Mesenteric fat pad (tissue), 1 donor: ENCODE measurements at regions not wholly inside any gene's neighbourhood (a gene's known extent, or its start where the extent isn't known, plus 50 kb on each side); places are given as distances from the start of the nearest gene placed in this dataset.

Experiments used
- DNase-seq: peaks from one replicate; pipeline ENCODE4 v3.0.0-alpha.2; 2020; ENCODE audit warnings: low spot score
- donor health status: DM: yes; HTN: yes; CAD: no.

DNA sequence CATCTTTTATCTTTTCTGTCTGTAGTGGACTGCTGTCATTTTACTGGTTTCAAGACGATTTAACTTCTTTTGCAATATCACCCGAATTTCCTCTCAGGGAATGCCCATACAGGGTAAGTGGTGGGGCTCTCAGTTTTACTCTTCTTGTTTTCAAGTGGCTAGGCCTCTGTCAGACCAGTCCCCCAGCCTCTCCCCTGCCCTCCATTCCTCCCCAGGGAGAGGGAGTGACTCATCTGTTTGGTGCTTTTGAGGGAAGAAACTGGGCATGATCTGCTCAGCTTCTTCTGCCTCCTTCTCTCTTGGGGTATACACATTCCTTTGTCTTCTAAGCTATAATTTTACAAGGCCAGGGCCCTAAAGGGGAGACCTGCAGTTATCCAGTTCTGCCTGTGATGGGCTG lies 332.0 kb downstream of the CBLN1 start:
- DNase-seq, result no peak

GRCh38 chr16:48948911-48949310 lies 332.7 kb downstream of the CBLN1 start:
- no peak for DNase-seq

DNA sequence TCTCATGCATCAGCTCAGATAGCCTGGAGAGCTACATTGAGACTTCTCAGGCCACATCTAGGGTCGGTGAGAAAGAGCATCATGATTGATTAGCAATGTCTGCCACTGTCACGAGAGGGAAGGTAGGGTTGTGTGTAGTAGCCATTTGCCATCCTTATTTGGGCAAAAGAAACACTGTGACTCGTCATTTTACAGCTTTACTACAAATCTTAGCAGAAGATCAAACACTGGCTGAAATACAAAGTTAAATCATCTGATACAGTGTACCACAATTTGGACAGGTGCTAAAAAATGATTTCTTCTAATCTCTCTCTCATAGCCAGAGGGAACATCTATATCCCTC lies 334.3 kb downstream of the CBLN1 start:
- no peak for DNase-seq

DNA sequence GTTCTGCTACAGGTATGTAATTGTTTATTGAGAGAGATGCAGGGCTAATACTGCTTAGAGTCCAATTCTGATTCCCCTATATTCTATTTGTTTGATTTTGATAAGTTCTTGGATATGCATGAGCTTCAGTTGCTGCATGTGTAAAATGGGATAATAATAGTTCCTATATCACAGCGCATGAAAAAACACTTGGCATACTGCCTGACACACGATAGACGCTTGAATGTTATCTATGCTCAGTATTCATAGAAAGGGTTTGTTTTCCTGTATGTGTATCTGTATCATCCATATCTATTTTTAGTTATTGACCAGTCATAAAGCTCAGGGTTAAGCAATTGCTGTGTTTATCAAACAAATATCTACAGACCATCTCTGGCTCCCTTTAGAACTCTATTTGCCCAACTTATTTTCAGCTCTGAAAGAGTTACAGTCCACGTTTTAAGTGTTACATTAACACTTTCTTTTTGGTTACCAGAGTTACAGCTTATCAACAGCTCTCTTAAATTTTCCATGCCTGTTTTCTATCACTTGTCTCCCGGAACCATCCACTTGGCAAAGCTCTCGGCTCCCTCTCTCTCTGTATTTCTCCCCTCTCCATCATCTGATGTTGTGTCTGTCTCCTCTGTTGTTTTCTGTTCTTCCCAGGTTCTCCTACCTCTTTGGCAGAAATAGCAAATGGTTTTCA lies 334.8 kb downstream of the CBLN1 start:
- no peak for DNase-seq

DNA sequence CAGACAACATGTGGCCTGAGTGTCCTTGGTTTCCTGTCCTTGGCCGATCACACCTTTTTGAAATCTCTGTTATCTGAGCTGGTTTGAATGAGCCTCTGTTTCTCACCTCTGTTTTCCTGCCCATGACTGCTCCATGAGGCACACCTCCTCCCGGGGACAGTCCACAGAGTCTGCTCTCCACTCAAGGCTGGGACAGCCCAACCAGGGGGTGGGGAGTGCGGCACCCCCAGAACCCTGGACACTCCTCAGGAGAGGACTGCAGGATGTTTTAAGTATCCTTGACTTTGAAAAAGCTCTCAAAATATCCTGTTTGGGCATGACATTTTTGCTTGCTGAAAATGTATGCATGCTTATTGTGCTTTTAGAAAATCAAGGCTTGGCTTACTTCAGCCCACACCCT lies 333.0 kb upstream of the N4BP1 start:
- no peak for DNase-seq

DNA sequence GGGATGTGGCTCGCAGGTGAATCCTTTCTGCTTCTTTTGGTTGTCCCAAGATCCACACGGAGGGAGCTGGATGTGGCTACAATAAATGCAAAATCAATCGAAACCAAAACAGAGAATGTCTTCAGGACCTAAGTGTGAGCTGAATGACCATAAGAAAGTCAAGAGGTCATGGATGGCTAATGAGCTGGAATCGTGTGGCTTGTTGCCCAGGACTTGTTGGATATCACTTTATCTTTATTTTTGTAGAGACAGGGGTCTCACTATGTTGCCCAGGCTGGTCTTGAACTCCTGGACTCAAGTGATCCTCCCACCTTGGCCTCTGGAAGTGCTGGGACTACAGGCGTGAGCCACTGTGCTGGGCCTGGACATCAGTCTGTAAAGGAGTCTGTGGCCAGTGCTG lies 326.8 kb upstream of the N4BP1 start:
- no peak for DNase-seq

DNA sequence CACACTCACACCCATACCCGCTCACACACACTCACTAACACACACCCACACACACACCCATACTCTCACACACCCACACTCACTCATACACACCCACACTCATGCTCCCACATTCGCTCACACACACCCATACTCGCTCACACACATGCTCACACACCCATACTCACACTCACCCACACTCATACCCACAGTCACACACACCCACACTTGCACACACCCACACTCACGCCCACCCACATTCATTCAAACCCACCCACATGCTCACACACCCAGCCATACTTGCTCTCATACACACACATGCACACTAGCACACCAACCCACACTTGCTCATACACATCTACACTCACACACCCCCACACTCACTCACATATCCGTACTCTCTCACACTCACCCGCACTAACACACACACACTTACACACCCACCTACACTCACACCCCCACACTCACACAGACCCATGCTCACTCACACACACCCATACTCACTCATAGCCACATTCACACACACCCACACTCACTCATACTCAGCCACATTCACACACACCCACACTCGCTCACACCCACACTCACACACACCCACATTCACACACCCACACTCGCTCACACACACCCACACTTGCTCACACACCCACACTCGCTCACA lies 322.4 kb upstream of the N4BP1 start:
- DNase-seq, result no peak

DNA sequence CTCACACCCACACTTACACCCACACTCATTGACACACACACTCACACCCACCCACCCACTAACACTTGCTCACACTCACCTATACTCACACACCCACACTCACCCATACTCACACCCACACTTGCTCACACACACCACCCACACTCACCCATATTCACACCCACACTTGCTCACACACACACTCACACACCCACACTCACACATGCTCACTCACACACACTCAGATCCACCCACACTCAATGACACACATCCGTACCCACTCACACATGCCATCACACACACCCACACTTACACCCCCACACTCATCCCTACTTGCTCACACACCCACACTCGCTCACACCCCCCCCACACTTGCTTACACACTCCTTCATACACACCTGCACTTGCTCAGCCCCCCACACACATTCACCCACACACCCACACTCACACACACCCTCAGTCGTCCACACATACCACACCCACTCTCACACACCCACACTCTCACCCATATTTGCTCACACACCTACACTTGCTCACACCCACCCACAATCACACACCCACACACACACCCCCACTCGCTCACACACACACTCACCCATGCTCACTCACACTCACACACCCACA lies 321.1 kb upstream of the N4BP1 start:
- DNase-seq, result no peak

GRCh38 chr16:48919791-48920190 lies 309.8 kb upstream of the N4BP1 start:
- DNase-seq, result peak; percentile 28

DNA sequence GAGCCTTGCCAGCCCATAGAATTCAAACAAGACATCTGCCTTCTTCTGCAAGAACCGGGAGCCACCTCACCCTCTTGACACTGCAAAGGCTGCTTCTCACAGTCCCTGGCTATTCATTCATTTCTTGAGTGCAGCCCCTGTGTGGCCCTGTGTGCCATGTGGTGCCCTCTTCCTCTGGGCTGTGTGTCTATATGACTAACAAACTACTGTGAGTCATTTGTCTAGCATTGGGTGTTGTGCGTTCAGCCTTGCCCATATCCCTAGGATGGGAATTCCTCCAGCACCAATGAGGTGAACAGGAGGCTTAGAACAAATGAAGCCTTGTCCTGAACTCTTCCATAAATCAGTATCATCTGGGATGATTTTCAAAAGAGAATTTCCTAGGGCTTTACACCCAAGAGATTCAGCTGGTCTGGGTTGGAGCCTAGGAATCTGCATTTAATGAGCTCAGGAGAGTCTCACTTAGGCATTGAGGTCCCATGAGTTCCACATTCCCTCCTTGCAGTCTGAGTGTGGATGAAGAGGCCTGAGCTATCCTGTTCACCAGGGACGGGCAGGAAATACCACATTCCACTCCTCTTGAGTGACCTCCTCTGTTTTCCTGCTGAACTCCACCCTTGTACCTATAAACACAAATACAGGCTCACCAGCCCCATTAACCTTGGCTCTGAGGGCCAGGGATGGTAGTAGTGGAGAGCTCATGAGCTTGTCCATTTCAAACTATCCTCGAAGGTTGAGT lies 308.7 kb upstream of the N4BP1 start:
- peak; percentile 51 for DNase-seq

- no peak for DNase-seq
Observed at GRCh38 chr16:48916566-48916965, 306.6 kb upstream of the N4BP1 start.

DNA sequence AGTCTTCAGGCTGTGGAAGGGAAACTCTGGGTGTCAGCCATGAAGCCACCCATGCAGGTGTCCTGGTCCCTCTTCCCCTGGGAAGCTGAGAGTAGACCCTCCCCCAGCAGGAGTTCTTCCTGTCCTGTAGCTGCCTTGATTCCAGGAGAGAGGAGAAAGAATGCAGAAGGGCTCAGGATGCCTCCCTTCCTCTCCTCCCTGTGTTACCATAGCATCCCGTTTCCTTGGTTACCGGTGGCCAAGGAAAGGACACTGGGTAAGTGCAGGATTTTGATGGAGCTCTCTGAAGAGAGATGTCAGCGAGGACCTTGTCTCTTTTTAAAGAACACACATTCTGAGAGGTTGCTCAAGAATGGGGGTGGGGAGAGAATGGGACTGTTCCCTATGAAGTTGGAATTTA lies 304.1 kb upstream of the N4BP1 start:
- no peak for DNase-seq

DNA sequence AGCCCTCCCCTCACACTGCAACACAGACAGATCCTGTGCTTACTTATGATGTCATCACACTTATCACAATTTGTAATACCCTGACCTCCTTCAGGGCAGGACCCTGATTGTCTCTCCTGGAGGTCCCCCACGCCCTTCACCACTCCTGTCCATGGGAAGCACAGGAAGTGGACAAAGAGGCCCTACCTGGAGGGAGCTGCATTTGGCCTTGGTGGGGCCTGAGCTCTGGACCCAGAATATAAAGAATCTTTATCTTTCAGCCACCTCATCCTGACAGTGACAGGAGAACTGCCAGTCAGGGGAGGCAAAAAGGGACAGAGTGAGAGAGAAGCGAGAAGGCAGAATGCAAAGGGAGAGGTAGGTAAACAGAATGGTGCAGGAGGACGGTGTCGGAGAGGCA lies 303.4 kb upstream of the N4BP1 start:
- no peak for DNase-seq

DNA sequence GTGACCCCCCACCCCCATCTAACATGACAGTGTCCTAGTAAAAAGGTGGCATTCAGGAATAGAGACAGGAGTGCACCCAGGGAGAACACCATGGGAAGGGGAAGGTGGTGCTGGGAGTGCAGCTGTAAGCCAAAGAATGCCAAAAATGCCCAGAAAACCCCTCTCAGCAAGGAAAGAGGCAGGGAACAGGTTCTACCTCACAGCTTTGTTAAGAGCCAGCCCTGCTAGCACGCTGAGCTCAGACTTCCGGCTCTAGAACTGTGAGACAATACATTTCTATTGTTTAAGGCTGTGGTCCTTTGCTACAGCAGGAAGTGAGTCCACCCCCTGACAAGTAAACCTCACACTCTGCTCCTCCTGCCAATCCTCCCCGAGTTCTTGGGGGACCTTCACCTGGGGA lies 302.4 kb upstream of the N4BP1 start:
- no peak for DNase-seq

DNA sequence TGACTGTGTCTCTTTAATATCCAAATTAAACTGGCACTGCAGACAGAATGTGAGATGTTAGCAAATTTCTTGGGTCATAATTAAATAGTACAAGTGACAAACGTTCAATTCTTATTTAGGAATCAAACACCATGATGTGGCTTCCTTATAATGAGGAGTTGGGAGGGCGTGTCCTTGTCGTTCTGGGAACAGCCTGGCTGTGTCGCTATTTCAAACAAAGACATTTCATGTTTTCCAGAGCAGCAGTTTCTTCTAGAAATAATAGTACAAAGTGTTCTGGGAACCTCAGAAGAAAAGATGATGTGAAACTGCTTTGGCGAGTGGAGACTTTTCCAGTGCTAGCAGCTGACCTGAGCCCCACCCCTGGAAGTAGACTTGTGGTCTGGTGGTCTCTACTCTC lies 301.7 kb upstream of the N4BP1 start:
- no peak for DNase-seq

DNA sequence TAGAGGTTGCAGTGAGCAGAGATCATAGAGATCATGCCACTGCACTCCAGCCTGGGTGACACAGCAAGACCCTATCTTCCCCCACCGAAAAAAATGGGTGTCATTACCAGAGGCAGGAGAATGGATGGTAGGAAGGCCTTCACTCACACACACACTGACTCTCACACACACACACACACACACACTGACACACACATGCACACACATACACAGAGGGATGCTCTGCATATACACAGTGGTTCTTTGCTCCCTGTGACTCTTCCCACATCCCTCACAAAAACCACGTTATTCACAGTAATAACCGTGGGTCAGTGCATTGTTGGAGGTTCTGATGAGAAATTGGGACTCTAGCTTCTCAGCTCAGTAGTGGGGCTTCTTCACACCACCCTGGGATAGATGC lies 300.2 kb upstream of the N4BP1 start:
- DNase-seq, result no peak

DNA sequence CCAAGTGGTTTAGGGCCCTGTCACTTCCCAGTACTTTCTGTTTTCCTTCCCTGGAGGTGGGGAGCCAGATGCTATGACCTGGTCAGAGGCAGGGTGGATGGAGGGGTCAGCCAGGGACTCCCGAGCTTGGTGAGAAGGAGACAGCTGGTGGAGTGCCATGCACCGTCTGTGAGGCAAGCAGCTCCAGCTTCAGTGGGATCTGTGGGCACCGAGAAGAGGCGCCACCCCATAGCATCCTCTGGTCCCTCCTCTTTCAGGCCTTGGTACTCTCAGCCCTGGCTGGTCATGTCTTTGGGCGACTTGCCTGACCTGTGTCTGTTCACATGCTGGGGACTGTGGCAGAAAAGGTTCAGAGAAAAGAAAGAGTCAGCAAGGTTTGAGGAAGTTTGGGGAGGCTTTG lies 299.3 kb upstream of the N4BP1 start:
- no peak for DNase-seq

DNA sequence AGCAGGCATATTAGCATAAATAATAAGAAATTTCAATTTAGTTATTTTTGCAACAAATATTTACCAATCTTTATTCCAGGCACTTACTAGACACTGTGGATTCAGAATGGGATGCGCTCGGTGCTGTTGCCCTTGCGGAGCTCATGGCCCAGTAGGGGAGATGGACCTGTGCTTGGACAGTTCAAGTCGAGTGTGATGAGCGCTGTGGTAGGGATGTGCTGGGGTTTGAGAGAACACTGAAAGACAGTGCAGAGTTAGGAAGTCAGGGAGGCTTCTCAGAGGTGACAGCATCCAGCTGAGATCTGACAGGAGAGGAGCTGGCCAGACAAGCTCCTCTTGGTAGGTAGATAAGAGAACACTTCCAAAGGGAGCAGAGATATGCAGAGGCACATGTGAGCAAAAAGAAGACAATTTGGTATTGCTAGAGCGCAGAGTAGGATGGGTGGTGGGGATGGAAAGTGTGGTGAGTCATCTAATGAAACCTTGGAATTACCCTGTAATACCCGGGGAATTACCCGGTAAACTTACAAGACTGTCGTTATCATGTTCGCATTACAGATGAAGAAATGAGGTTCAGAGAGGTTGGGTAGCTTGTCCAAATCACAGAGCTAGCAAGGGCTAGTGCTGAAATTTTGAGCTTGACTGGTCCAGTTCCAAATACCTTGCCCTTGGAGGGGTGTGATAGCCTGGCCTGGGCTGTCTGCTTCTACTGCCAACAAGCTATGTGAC lies 298.1 kb upstream of the N4BP1 start:
- no peak for DNase-seq

- no peak for DNase-seq
Observed at GRCh38 chr16:48905632-48906505, 295.9 kb upstream of the N4BP1 start.

- DNase-seq, result no peak
Observed at GRCh38 chr16:48904333-48904732, 294.4 kb upstream of the N4BP1 start.

- no peak for DNase-seq
Observed at GRCh38 chr16:48903039-48903438, 293.1 kb upstream of the N4BP1 start.
